HEK293 (cell line): ENCODE measurements at regions not wholly inside any gene's neighbourhood (a gene's known extent, or its start where the extent isn't known, plus 50 kb on each side); places are given as distances from the start of the nearest gene placed in this dataset.
A peak's percentile ranks its signal among the peaks of the same experiment; 100 is the strongest.

ENCODE experiments used
- BCL11A ChIP-seq: fragments of 450-650 bp; formaldehyde crosslinking; IDR thresholded peaks from 2 replicates; pipeline ENCODE4 v1.5.1; 2016; ENCODE audit warnings: low read depth, missing biosample characterization, missing genetic modification characterization
- GLIS1 ChIP-seq: fragments of 450-650 bp; formaldehyde crosslinking; IDR thresholded peaks from 2 replicates; pipeline ENCODE4 v1.5.1; 2016; ENCODE audit warnings: missing biosample characterization, missing genetic modification characterization
- KLF9 ChIP-seq: fragments of 450-650 bp; formaldehyde crosslinking; IDR thresholded peaks from 2 replicates; pipeline ENCODE4 v1.5.1; 2016; ENCODE audit warnings: missing biosample characterization, missing genetic modification characterization, low read depth
- PRDM1 ChIP-seq: fragments of 450-650 bp; formaldehyde crosslinking; IDR thresholded peaks from 2 replicates; pipeline ENCODE4; 2016; ENCODE audit warnings: missing biosample characterization, missing genetic modification characterization
- SP3 ChIP-seq: fragments of 450-650 bp; formaldehyde crosslinking; IDR thresholded peaks from 2 replicates; pipeline ENCODE4 v1.5.1; 2016; ENCODE audit warnings: missing biosample characterization, missing genetic modification characterization
- TCF7L2 ChIP-seq: IDR thresholded peaks from 2 replicates; pipeline ENCODE4 v1.6.1; 2011; ENCODE audit warnings: low read depth, mild to moderate bottlenecking, inconsistent platforms, low read length, moderate library complexity, borderline replicate concordance
- ZBTB10 ChIP-seq: fragments of 450-650 bp; formaldehyde crosslinking; IDR thresholded peaks from 2 replicates; pipeline ENCODE4 v1.5.1; 2016; ENCODE audit warnings: missing biosample characterization, missing genetic modification characterization
- ZBTB11 ChIP-seq: fragments of 450-650 bp; formaldehyde crosslinking; conservative IDR thresholded peaks from 2 replicates; pipeline ENCODE4 v1.5.1; 2016; ENCODE audit warnings: low read depth, missing biosample characterization, missing genetic modification characterization
- ZBTB44 ChIP-seq: fragments of 450-650 bp; IDR thresholded peaks from 2 replicates; pipeline ENCODE4 v1.5.1; 2018; ENCODE audit warnings: missing biosample characterization, mild to moderate bottlenecking, missing genetic modification characterization
- ZEB2 ChIP-seq: fragments of 450-650 bp; formaldehyde crosslinking; IDR thresholded peaks from 2 replicates; pipeline ENCODE4 v1.5.1; 2016; ENCODE audit warnings: missing biosample characterization, missing genetic modification characterization
- ZNF148 ChIP-seq: fragments of 450-650 bp; formaldehyde crosslinking; IDR thresholded peaks from 2 replicates; pipeline ENCODE4 v1.5.0; 2017; ENCODE audit warnings: missing biosample characterization, missing genetic modification characterization, borderline replicate concordance
- ZNF175 ChIP-seq: fragments of 450-650 bp; formaldehyde crosslinking; IDR thresholded peaks from 2 replicates; pipeline ENCODE4 v1.5.1; 2016; ENCODE audit warnings: missing biosample characterization, missing genetic modification characterization
- ZNF2 ChIP-seq: fragments of 450-650 bp; formaldehyde crosslinking; IDR thresholded peaks from 2 replicates; pipeline ENCODE4 v1.5.1; 2016; ENCODE audit warnings: missing biosample characterization, missing genetic modification characterization
- ZNF211 ChIP-seq: fragments of 450-650 bp; formaldehyde crosslinking; IDR thresholded peaks from 2 replicates; pipeline ENCODE4 v1.5.1; 2016; ENCODE audit warnings: low read depth, missing biosample characterization, missing genetic modification characterization
- ZNF280D ChIP-seq: fragments of 450-650 bp; formaldehyde crosslinking; IDR thresholded peaks from 2 replicates; pipeline ENCODE4 v1.5.1; 2016; ENCODE audit warnings: missing biosample characterization, missing genetic modification characterization
- ZNF366 ChIP-seq: fragments of 450-650 bp; formaldehyde crosslinking; conservative IDR thresholded peaks from 2 replicates; pipeline ENCODE4 v1.5.1; 2016; ENCODE audit warnings: missing biosample characterization, missing genetic modification characterization
- ZNF510 ChIP-seq: fragments of 450-650 bp; formaldehyde crosslinking; IDR thresholded peaks from 2 replicates; pipeline ENCODE4 v1.5.1; 2018; ENCODE audit warnings: mild to moderate bottlenecking, missing genetic modification characterization, missing biosample characterization; ENCODE audit not compliant: insufficient replicate concordance
- ZNF571 ChIP-seq: fragments of 450-650 bp; formaldehyde crosslinking; IDR thresholded peaks from 2 replicates; pipeline ENCODE4 v1.5.0; 2017; ENCODE audit warnings: missing biosample characterization, missing genetic modification characterization
- ZNF596 ChIP-seq: fragments of 450-650 bp; IDR thresholded peaks from 2 replicates; pipeline ENCODE4 v1.5.0; 2018; ENCODE audit warnings: missing biosample characterization, mild to moderate bottlenecking, missing genetic modification characterization, moderate library complexity
- ZNF629 ChIP-seq: fragments of 450-650 bp; formaldehyde crosslinking; IDR thresholded peaks from 2 replicates; pipeline ENCODE4 v1.5.1; 2017; ENCODE audit warnings: missing biosample characterization, missing genetic modification characterization
- ZNF645 ChIP-seq: fragments of 450-650 bp; formaldehyde crosslinking; IDR thresholded peaks from 2 replicates; pipeline ENCODE4; 2016; ENCODE audit warnings: missing biosample characterization, missing genetic modification characterization
- ZNF785 ChIP-seq: fragments of 450-650 bp; formaldehyde crosslinking; IDR thresholded peaks from 2 replicates; pipeline ENCODE4 v1.5.1; 2016; ENCODE audit warnings: missing biosample characterization, missing genetic modification characterization
- ZSCAN4 ChIP-seq: fragments of 450-650 bp; formaldehyde crosslinking; IDR thresholded peaks from 2 replicates; pipeline ENCODE4 v1.5.1; 2017; ENCODE audit warnings: missing biosample characterization, missing genetic modification characterization

- TF ChIP-seq ZBTB11 (tag by site-specific recombination) (no peak), ZNF175 (tag by site-specific recombination) (no peak), ZNF571 (no peak), ZNF596 (tag by site-specific recombination) (no peak), ZNF629 (tag by site-specific recombination) (peak; percentile 99), ZNF366 (peak; percentile 97), KLF9 (no peak), ZNF645 (tag by site-specific recombination) (no peak), ZNF280D (tag by site-specific recombination) (no peak), ZBTB10 (tag by site-specific recombination) (peak; percentile 94), ZNF510 (no peak), GLIS1 (tag by site-specific recombination) (peak; percentile 98), PRDM1 (tag by site-specific recombination) (no peak), BCL11A (tag by site-specific recombination) (peak; percentile 84), ZNF2 (tag by site-specific recombination) (peak; percentile 88; the same call in 1 of the 2 replicates), SP3 (tag by site-specific recombination) (no peak), TCF7L2 (peak; percentile 64; the same call in 1 of the 2 replicates), ZNF785 (no peak), ZSCAN4 (tag by site-specific recombination) (peak; percentile 43), ZNF211 (tag by site-specific recombination) (no peak), ZEB2 (tag by site-specific recombination) (peak; percentile 96), ZBTB44 (tag by site-specific recombination) (peak; percentile 27; the same call in 1 of the 2 replicates), ZNF148 (tag by site-specific recombination) (no peak)
Observed at GRCh38 chr12:105562199-105562971, 231.9 kb downstream of the C12orf75 start (continued).
